ENCODE measurements at regions not wholly inside any gene's neighbourhood (a gene's known extent, or its start where the extent isn't known, plus 50 kb on each side); places are given as distances from the start of the nearest gene placed in this dataset.
"Not testable (repeated sequence)": the region's sequence is repeated elsewhere in the genome, so short reads cannot be mapped to it uniquely, and the experiment has no call there.

- DNase-seq: no peak
Observed at GRCh38 chr10:2616215-2616614, 451.1 kb upstream of the PFKP start.

GRCh38 chr10:2611603-2612002 is 455.7 kb upstream of the PFKP start:
- no peak for DNase-seq

GRCh38 chr10:2610946-2611345 is 456.4 kb upstream of the PFKP start:
- no peak for DNase-seq

- DNase-seq: no peak
Observed at GRCh38 chr10:2604891-2605290, 462.5 kb upstream of the PFKP start.

GRCh38 chr10:2599571-2599970 is 467.8 kb upstream of the PFKP start:
- DNase-seq: no peak

GRCh38 chr10:2592360-2593160 is 474.8 kb upstream of the PFKP start:
- no peak for DNase-seq

GRCh38 chr10:2589196-2589595 is 478.2 kb upstream of the PFKP start:
- no peak for DNase-seq

GRCh38 chr10:2584385-2584784 is 483.0 kb upstream of the PFKP start:
- DNase-seq: no peak

- no peak for DNase-seq
Observed at GRCh38 chr10:2576892-2577291, 490.5 kb upstream of the PFKP start.

- DNase-seq: no peak
Observed at GRCh38 chr10:2575460-2575859, 491.9 kb upstream of the PFKP start.

GRCh38 chr10:2572611-2573010 is 494.7 kb upstream of the PFKP start:
- DNase-seq: no peak

GRCh38 chr10:2556883-2557282 is 510.5 kb upstream of the PFKP start:
- DNase-seq: no peak

- no peak for DNase-seq
Observed at GRCh38 chr10:2548071-2548470, 519.3 kb upstream of the PFKP start.

- DNase-seq: no peak
Observed at GRCh38 chr10:2547606-2548005, 519.7 kb upstream of the PFKP start.

GRCh38 chr10:2546894-2547293 is 520.5 kb upstream of the PFKP start:
- DNase-seq: not testable (repeated sequence)

- DNase-seq: no peak
Observed at GRCh38 chr10:2543974-2544373, 523.4 kb upstream of the PFKP start.

GRCh38 chr10:2543142-2543886 is 524.0 kb upstream of the PFKP start:
- DNase-seq: peak; percentile 50

- DNase-seq: peak; percentile 38
Observed at GRCh38 chr10:2541176-2541575, 526.2 kb upstream of the PFKP start.

- DNase-seq: no peak
Observed at GRCh38 chr10:2529945-2530344, 537.4 kb upstream of the PFKP start.

- no peak for DNase-seq
Observed at GRCh38 chr10:2525781-2526180, 541.6 kb upstream of the PFKP start.

GRCh38 chr10:2519139-2519538 is 548.2 kb upstream of the PFKP start:
- no peak for DNase-seq

GRCh38 chr10:2509081-2509531 is 558.2 kb upstream of the PFKP start:
- DNase-seq: no peak

GRCh38 chr10:2501366-2501940 is 565.9 kb upstream of the PFKP start:
- DNase-seq: peak; percentile 35

GRCh38 chr10:2494399-2494798 is 572.9 kb upstream of the PFKP start:
- no peak for DNase-seq

Measured in KG1 (cell line).